GM23248 (cell line): ENCODE measurements at regions not wholly inside any gene's neighbourhood (a gene's known extent, or its start where the extent isn't known, plus 50 kb on each side); places are given as distances from the start of the nearest gene placed in this dataset.

ENCODE experiments used
- DNase-seq: peaks from one replicate; pipeline ENCODE4 v3.0.0-alpha.2; 2015
- H2AFZ ChIP-seq: fragments of 200-600 bp; sonication (generic); 2 replicates; pipeline ENCODE4 v1.6.1; 2016; ENCODE audit warnings: antibody characterized with exemption
- H3F3A ChIP-seq: fragments of 200-600 bp; sonication (generic); 2 replicates; pipeline ENCODE4 v1.6.1; 2016; ENCODE audit warnings: mild to moderate bottlenecking, antibody characterized with exemption, mixed run types; ENCODE audit not compliant: insufficient read depth
- H3K27ac ChIP-seq: fragments of 200-600 bp; sonication (generic); 2 replicates; pipeline ENCODE4 v1.5.1; 2016; ENCODE audit warnings: mild to moderate bottlenecking
- H3K27me3 ChIP-seq: fragments of 200-600 bp; sonication (generic); replicated peaks from 2 replicates; pipeline ENCODE4 v1.6.1; 2016; ENCODE audit warnings: mild to moderate bottlenecking; ENCODE audit not compliant: insufficient read depth
- H3K36me3 ChIP-seq: fragments of 200-600 bp; sonication (generic); 2 replicates; pipeline ENCODE4 v1.6.1; 2016; ENCODE audit warnings: low read depth, mild to moderate bottlenecking
- H3K4me1 ChIP-seq: fragments of 200-600 bp; sonication (generic); 2 replicates; pipeline ENCODE4 v1.6.1; 2016; ENCODE audit warnings: mild to moderate bottlenecking; ENCODE audit not compliant: insufficient read depth
- H3K4me2 ChIP-seq: fragments of 200-600 bp; sonication (generic); one replicate; pipeline ENCODE4 v1.6.1; 2016; ENCODE audit warnings: mild to moderate bottlenecking; ENCODE audit not compliant: unreplicated experiment
- H3K4me3 ChIP-seq: fragments of 200-600 bp; sonication (generic); 2 replicates; pipeline ENCODE4 v1.5.1; 2016; ENCODE audit warnings: mild to moderate bottlenecking
- H3K79me2 ChIP-seq: fragments of 200-600 bp; sonication (generic); 2 replicates; pipeline ENCODE4 v1.6.1; 2016; ENCODE audit warnings: mild to moderate bottlenecking; ENCODE audit not compliant: insufficient read depth
- H3K9ac ChIP-seq: fragments of 200-600 bp; sonication (generic); 2 replicates; pipeline ENCODE4 v1.6.1; 2016; ENCODE audit warnings: mild to moderate bottlenecking
- H3K9me2 ChIP-seq: fragments of 200-600 bp; sonication (generic); 2 replicates; pipeline ENCODE4 v1.6.1; 2016; ENCODE audit warnings: mixed run types, mild to moderate bottlenecking, moderate library complexity; ENCODE audit not compliant: insufficient read depth
- H3K9me3 ChIP-seq: fragments of 200-600 bp; sonication (generic); one replicate; pipeline ENCODE4 v1.6.1; 2017; ENCODE audit warnings: low read depth
- H4K20me1 ChIP-seq: fragments of 200-600 bp; sonication (generic); 2 replicates; pipeline ENCODE4 v1.6.0; 2016; ENCODE audit not compliant: insufficient read depth
- EZH2 ChIP-seq: fragments of 200-600 bp; sonication (generic); IDR thresholded peaks from 2 replicates; pipeline ENCODE4 v1.6.1; 2018; ENCODE audit warnings: antibody characterized with exemption, mild to moderate bottlenecking; ENCODE audit not compliant: insufficient read depth, poor library complexity, severe bottlenecking
- EZH2phosphoT487 ChIP-seq: fragments of 200-600 bp; sonication (generic); IDR thresholded peaks from 2 replicates; pipeline ENCODE4 v1.6.1; 2018; ENCODE audit warnings: antibody characterized with exemption, moderate library complexity, mild to moderate bottlenecking, low read depth; ENCODE audit not compliant: insufficient read depth
- WGBS, 2 experiments: methylation state at CpG; one replicate each; pipeline ENCODE4 v1.1.6; 2015 to 2017; ENCODE audit warnings: low lambda C conversion rate in 2 of 2, low coverage in 1 of 2; ENCODE audit errors: missing lambda C conversion rate in 2 of 2; 5-methylcytosine and 5-hydroxymethylcytosine counted together
- in situ Hi-C: fragments of 300-500 bp; cut with MboI; formaldehyde crosslinking; loops from 2 replicates; pipeline ENCODE4 v1.15.0; 2020

GRCh38 chr4:58600290-58600689 is 1490.1 kb upstream of the IGFBP7 start:
- no peaks in the 10 kb centered on the region for H3K4me1 ChIP-seq
- no peak for DNase-seq
- H3F3A ChIP-seq = no peaks in the 10 kb centered on the region
- no peaks in the 10 kb centered on the region for H3K27me3 ChIP-seq
- no peak overlapping the region for H3K4me2 ChIP-seq
- no peak overlapping the region for H2AFZ ChIP-seq
- no peaks in the 10 kb centered on the region for H3K36me3 ChIP-seq
- H3K4me3 ChIP-seq = no peak overlapping the region
- in situ Hi-C loops = no loop called here
- H3K79me2 ChIP-seq = no peaks in the 10 kb centered on the region
- no peaks in the 10 kb centered on the region for H3K9me2 ChIP-seq
- H3K9ac ChIP-seq = no peak overlapping the region
- no peak overlapping the region for H3K27ac ChIP-seq
- WGBS, 2 experiments = 11 to 18% methylated on average over 2 of the region's 2 CpGs
- H3K9me3 ChIP-seq = no peaks in the 10 kb centered on the region
- TF ChIP-seq EZH2 (no peak), EZH2phosphoT487 (no peak)
- no peaks in the 10 kb centered on the region for H4K20me1 ChIP-seq

GRCh38 chr4:58590722-58591121 is 1480.5 kb upstream of the IGFBP7 start:
- Histone ChIP-seq H4K20me1 (no peaks in the 10 kb centered on the region), H2AFZ (no peak overlapping the region), H3K27ac (no peak overlapping the region), H3K4me1 (no peaks in the 10 kb centered on the region), H3F3A (no peaks in the 10 kb centered on the region), H3K79me2 (no peaks in the 10 kb centered on the region), H3K4me2 (no peak overlapping the region), H3K36me3 (no peaks in the 10 kb centered on the region), H3K9ac (no peak overlapping the region), H3K4me3 (no peak overlapping the region), H3K9me2 (no peaks in the 10 kb centered on the region), H3K27me3 (no peaks in the 10 kb centered on the region), H3K9me3 (no peaks in the 10 kb centered on the region)
- no peak for DNase-seq
- in situ Hi-C loops = no loop called here
- WGBS, 2 experiments = 0 to 4% methylated on average over 2 of the region's 2 CpGs
- TF ChIP-seq EZH2phosphoT487 (no peak), EZH2 (no peak)

GRCh38 chr4:58587856-58588255 is 1477.7 kb upstream of the IGFBP7 start:
- no peaks in the 10 kb centered on the region for H3K79me2 ChIP-seq
- DNase-seq = no peak
- no peak overlapping the region for H3K27ac ChIP-seq
- H3K27me3 ChIP-seq = no peaks in the 10 kb centered on the region
- H4K20me1 ChIP-seq = no peaks in the 10 kb centered on the region
- in situ Hi-C loops = no loop called here
- 49 to 50% methylated on average over 6 of the region's 6 CpGs for WGBS, 2 experiments
- no peaks in the 10 kb centered on the region for H3K4me1 ChIP-seq
- no peaks in the 10 kb centered on the region for H3K36me3 ChIP-seq
- no peaks in the 10 kb centered on the region for H3K9me2 ChIP-seq
- H2AFZ ChIP-seq = no peak overlapping the region
- no peak overlapping the region for H3K4me2 ChIP-seq
- H3K4me3 ChIP-seq = no peak overlapping the region
- no peak overlapping the region for H3K9ac ChIP-seq
- H3F3A ChIP-seq = no peaks in the 10 kb centered on the region
- no peak for TF ChIP-seq EZH2
- no peak for TF ChIP-seq EZH2phosphoT487
- no peaks in the 10 kb centered on the region for H3K9me3 ChIP-seq

GRCh38 chr4:58566260-58566659 is 1456.1 kb upstream of the IGFBP7 start:
- no peak for DNase-seq
- no peak overlapping the region for H2AFZ ChIP-seq
- WGBS, 2 experiments = 0% methylated on average over 1 of the region's 1 CpG
- no peak overlapping the region for H3K4me3 ChIP-seq
- in situ Hi-C loops = no loop called here
- H3K9me2 ChIP-seq = no peaks in the 10 kb centered on the region
- no peaks in the 10 kb centered on the region for H3K79me2 ChIP-seq
- H3K4me1 ChIP-seq = no peaks in the 10 kb centered on the region
- no peak overlapping the region for H3K27ac ChIP-seq
- no peak overlapping the region for H3K9ac ChIP-seq
- H4K20me1 ChIP-seq = no peaks in the 10 kb centered on the region
- no peaks in the 10 kb centered on the region for H3K36me3 ChIP-seq
- H3K27me3 ChIP-seq = no peaks in the 10 kb centered on the region
- H3K9me3 ChIP-seq = no peaks in the 10 kb centered on the region
- H3K4me2 ChIP-seq = no peak overlapping the region
- no peak for TF ChIP-seq EZH2
- TF ChIP-seq EZH2phosphoT487 = no peak
- H3F3A ChIP-seq = no peaks in the 10 kb centered on the region
